IMR-90 (cell line): ENCODE measurements at regions not wholly inside any gene's neighbourhood (a gene's known extent, or its start where the extent isn't known, plus 50 kb on each side); places are given as distances from the start of the nearest gene placed in this dataset.

Source experiments
- ATAC-seq: fragments of 200-7000 bp; cut with Tn5 transposase; 2 replicates; pipeline ENCODE4 v1.9.1; 2020; ENCODE audit warnings: low read depth, mild to moderate bottlenecking, moderate library complexity
- BruUV-seq: library from RNA; stranded (reverse); fragments of 400-500 nt; replicated peaks from 2 replicates; lab custom pipeline; 2021; lab: Mats Ljungman, UMichigan
- CTCF ChIA-PET: fragments of 300-600 bp; formaldehyde crosslinking; extraction: SDS; loops from one replicate; lab custom pipeline; 2021; ENCODE audit warnings: antibody characterized with exemption; lab: Yijun Ruan, JAX
- POLR2A ChIA-PET: fragments of 300-600 bp; sonication (Branson Sonifier 250); formaldehyde crosslinking; loops from one replicate; lab custom pipeline; 2022; ENCODE audit warnings: antibody characterized with exemption; ENCODE audit not compliant: unreplicated experiment; lab: Charles Lee
- DNase-seq: peaks from one replicate; pipeline ENCODE4 v3.0.0; 2013
- H2AFZ ChIP-seq: replicated peaks from 2 replicates; pipeline ENCODE3; 2013; ENCODE audit warnings: low read length, mild to moderate bottlenecking; ENCODE audit not compliant: poor library complexity
- H2AK5ac ChIP-seq: 2 replicates; pipeline ENCODE4 v1.6.1; 2013; ENCODE audit warnings: low read depth, low read length, inconsistent platforms
- H2AK9ac ChIP-seq: replicated peaks from 2 replicates; pipeline ENCODE3; 2013; ENCODE audit warnings: mild to moderate bottlenecking, low read depth, low read length, moderate library complexity; ENCODE audit not compliant: poor library complexity
- H2BK120ac ChIP-seq: 2 replicates; pipeline ENCODE4 v1.6.1; 2013; ENCODE audit warnings: low read depth, low read length, inconsistent platforms
- H2BK15ac ChIP-seq: 3 replicates; pipeline ENCODE4 v1.6.1; 2013; ENCODE audit warnings: low read depth, low read length, inconsistent platforms
- H2BK20ac ChIP-seq: 2 replicates; pipeline ENCODE4 v1.6.1; 2013; ENCODE audit warnings: low read depth, mild to moderate bottlenecking, inconsistent platforms, low read length, moderate library complexity
- H2BK5ac ChIP-seq: 2 replicates; pipeline ENCODE4 v1.6.1; 2013; ENCODE audit warnings: mild to moderate bottlenecking, low read depth, low read length, inconsistent platforms; ENCODE audit not compliant: poor library complexity, severe bottlenecking
- H3K14ac ChIP-seq: replicated peaks from 2 replicates; pipeline ENCODE4 v1.6.1; 2013; ENCODE audit warnings: low read depth, low read length, inconsistent platforms
- H3K18ac ChIP-seq: 2 replicates; pipeline ENCODE4 v1.6.1; 2013; ENCODE audit warnings: low read depth, low read length, control low read depth
- H3K23ac ChIP-seq: 2 replicates; pipeline ENCODE4 v1.6.1; 2013; ENCODE audit warnings: low read depth, low read length, inconsistent platforms
- H3K27ac ChIP-seq: 2 replicates; pipeline ENCODE4 v1.5.1; 2013; ENCODE audit warnings: mild to moderate bottlenecking, control low read depth, low read length; ENCODE audit not compliant: insufficient read depth
- H3K27me3 ChIP-seq: 2 replicates; pipeline ENCODE4 v1.6.1; 2013; ENCODE audit warnings: low read length; ENCODE audit not compliant: control insufficient read depth, insufficient read depth
- H3K36me3 ChIP-seq: 2 replicates; pipeline ENCODE4 v1.6.1; 2013; ENCODE audit warnings: low read length, mixed read lengths; ENCODE audit not compliant: control insufficient read depth, insufficient read depth
- H3K4ac ChIP-seq: 2 replicates; pipeline ENCODE4 v1.6.1; 2013; ENCODE audit warnings: low read depth, low read length, inconsistent platforms
- H3K4me1 ChIP-seq: 2 replicates; pipeline ENCODE4 v1.6.1; 2013; ENCODE audit warnings: low read length, mixed read lengths; ENCODE audit not compliant: control insufficient read depth, insufficient read depth
- H3K4me2 ChIP-seq: 2 replicates; pipeline ENCODE4 v1.6.1; 2013; ENCODE audit warnings: low read depth, mild to moderate bottlenecking, control low read depth, low read length, moderate library complexity
- H3K4me3 ChIP-seq: 2 replicates; pipeline ENCODE4 v1.5.1; 2013; ENCODE audit warnings: low read depth, mild to moderate bottlenecking, control low read depth, low read length, moderate library complexity; ENCODE audit not compliant: insufficient read depth
- H3K56ac ChIP-seq: 2 replicates; pipeline ENCODE4 v1.6.1; 2013; ENCODE audit warnings: low read length, inconsistent platforms; ENCODE audit not compliant: insufficient read depth; ENCODE audit errors: extremely low read depth
- H3K79me1 ChIP-seq, 2 experiments: 2 replicates each; pipeline ENCODE4 v1.6.1; 2013; ENCODE audit warnings: low read length in 2 of 2, inconsistent platforms in 1 of 2, low read depth in 1 of 2
- H3K9ac ChIP-seq: 2 replicates; pipeline ENCODE4 v1.6.1; 2013; ENCODE audit warnings: low read depth, low read length, control low read depth
- H3K9me1 ChIP-seq: 2 replicates; pipeline ENCODE4 v1.6.1; 2013; ENCODE audit warnings: low read length, inconsistent platforms; ENCODE audit not compliant: insufficient read depth
- H3K9me3 ChIP-seq: 2 replicates; pipeline ENCODE4 v1.6.1; 2013; ENCODE audit warnings: low read length; ENCODE audit not compliant: control insufficient read depth, insufficient read depth
- H4K20me1 ChIP-seq: 2 replicates; pipeline ENCODE4 v1.6.1; 2013; ENCODE audit warnings: low read length, inconsistent platforms; ENCODE audit not compliant: insufficient read depth
- H4K5ac ChIP-seq: 2 replicates; pipeline ENCODE4 v1.6.1; 2013; ENCODE audit warnings: mild to moderate bottlenecking, low read depth, low read length, control low read depth
- H4K8ac ChIP-seq, 2 experiments: 2 replicates each; pipeline ENCODE4 v1.6.1; 2013; ENCODE audit warnings: low read depth in 2 of 2, low read length in 2 of 2, control low read depth in 1 of 2, inconsistent platforms in 1 of 2
- H4K91ac ChIP-seq: 2 replicates; pipeline ENCODE4 v1.6.1; 2013; ENCODE audit warnings: low read depth, low read length, inconsistent platforms; ENCODE audit not compliant: insufficient read depth
- CEBPB ChIP-seq: IDR thresholded peaks from 2 replicates; pipeline ENCODE4 v1.6.1; 2012; ENCODE audit warnings: low read depth, low read length, improper control_type of control experiment
- CTCF ChIP-seq: conservative IDR thresholded peaks from 2 replicates; pipeline ENCODE4 v1.5.1; 2012; ENCODE audit warnings: mild to moderate bottlenecking, low read depth, low read length, improper control_type of control experiment
- ELK1 ChIP-seq: fragments of 150-350 bp; IDR thresholded peaks from 2 replicates; pipeline ENCODE4 v1.6.1; 2016; ENCODE audit warnings: low read depth, mild to moderate bottlenecking, low read length, moderate library complexity, borderline replicate concordance
- MXI1 ChIP-seq: IDR thresholded peaks from 2 replicates; pipeline ENCODE4 v1.6.1; 2012; ENCODE audit warnings: low read depth, mild to moderate bottlenecking, low read length, moderate library complexity, borderline replicate concordance
- NFE2L2 ChIP-seq: fragments of 150-350 bp; IDR thresholded peaks from 2 replicates; pipeline ENCODE4 v1.6.1; 2016; ENCODE audit warnings: low read depth, mild to moderate bottlenecking, low read length
- POLR2A ChIP-seq: IDR thresholded peaks from 2 replicates; pipeline ENCODE4 v1.6.1; 2012; ENCODE audit warnings: mild to moderate bottlenecking, low read depth, low read length
- RAD21 ChIP-seq: IDR thresholded peaks from 2 replicates; pipeline ENCODE4 v1.6.1; 2012; ENCODE audit warnings: low read length, improper control_type of control experiment
- RFX5 ChIP-seq: IDR thresholded peaks from 2 replicates; pipeline ENCODE4 v1.8.0; 2012; ENCODE audit warnings: low read depth, mild to moderate bottlenecking, low read length, moderate library complexity
- SMC3 ChIP-seq: fragments of 150-350 bp; IDR thresholded peaks from 2 replicates; pipeline ENCODE4 v1.6.1; 2016; ENCODE audit warnings: low read depth, mild to moderate bottlenecking, antibody characterized with exemption, low read length, moderate library complexity
- USF2 ChIP-seq: fragments of 150-350 bp; IDR thresholded peaks from 2 replicates; pipeline ENCODE4 v1.6.1; 2017; ENCODE audit warnings: mild to moderate bottlenecking, antibody characterized with exemption, low read length, low read depth
- dilution Hi-C: fragments of 300-500 bp; cut with HindIII; formaldehyde crosslinking; loops from one replicate; pipeline ENCODE4 v1.14.3; 2018; ENCODE audit warnings: low sequenced_read_pairs; ENCODE audit not compliant: unreplicated experiment
- in situ Hi-C: fragments of 300-500 bp; cut with MboI; formaldehyde crosslinking; loops from 3 replicates; pipeline ENCODE4 v1.14.3; 2019; ENCODE audit warnings: low sequenced_read_pairs, inconsistent platforms, mixed read lengths
- intact Hi-C: fragments of 100-400 bp; cut with micrococcal nuclease; formaldehyde crosslinking; loops from 2 replicates; pipeline ENCODE4 v1.10.0; 2022

- ChIA-PET POLR2A (no interaction called here), CTCF (no interaction called here)
- no peak overlapping the region for H3K56ac ChIP-seq
- peak overlapping the region; percentile 58 to 65; a peak in 3 of 4 replicates for H4K8ac ChIP-seq
- no peaks in the 10 kb centered on the region for H3K27me3 ChIP-seq
- no peak overlapping the region; the same call in 1 of the 2 replicates for H3K4me3 ChIP-seq
- H2BK15ac ChIP-seq: peak overlapping the region; percentile 12; the same call in 2 of the 3 replicates
- in situ Hi-C loops (loop anchor here (5.0 kb wide), 1 partner anchor 85 kb away; no protein-coding TSS in a partner anchor), intact Hi-C loops (loop anchor here (5.0 kb wide), 1 partner anchor 145 kb away; no protein-coding TSS in a partner anchor), dilution Hi-C loops (no loop called here)
- H3K14ac ChIP-seq: peak overlapping the region; percentile 64
- peak overlapping the region; percentile 3; the same call in 1 of the 2 replicates for H3K18ac ChIP-seq
- 0 out of 2 replicates have a peak overlapping the region, but pooled peaks have one; percentile 38 for H4K91ac ChIP-seq
- no peaks in the 10 kb centered on the region for H3K9me3 ChIP-seq
- no TSS peak for BruUV-seq
- H3K79me1 ChIP-seq: peaks cover 31 to 70% of the 10 kb centered on the region in 2 experiments
- peak overlapping the region; percentile 85 for H3K23ac ChIP-seq
- H3K9me1 ChIP-seq: peaks cover 25% of the 10 kb centered on the region
- peaks cover 26% of the 10 kb centered on the region for H3K4me1 ChIP-seq
- H4K5ac ChIP-seq: no peak overlapping the region
- peak overlapping the region; percentile 74 for H3K4ac ChIP-seq
- DNase-seq (no peak), ATAC-seq (no peak)
- peak overlapping the region; percentile 84; the same call in 1 of the 2 replicates for H2BK120ac ChIP-seq
- H3K9ac ChIP-seq: peak overlapping the region; percentile 74
- H3K36me3 ChIP-seq: peaks cover 2% of the 10 kb centered on the region
- H2AK9ac ChIP-seq: no peak overlapping the region
- no peak overlapping the region for H2AFZ ChIP-seq
- H3K4me2 ChIP-seq: peak overlapping the region; percentile 68
- peak overlapping the region; percentile 81; the same call in 1 of the 2 replicates for H2AK5ac ChIP-seq
- peak overlapping the region; percentile 93; the same call in 1 of the 2 replicates for H3K27ac ChIP-seq
- peaks cover 35% of the 10 kb centered on the region for H4K20me1 ChIP-seq
- H2BK20ac ChIP-seq: peak overlapping the region; percentile 9; the same call in 1 of the 2 replicates
- H2BK5ac ChIP-seq: no peak overlapping the region
- TF ChIP-seq ELK1 (no peak), CTCF (no peak), MXI1 (no peak), NFE2L2 (no peak), RFX5 (no peak), SMC3 (no peak), USF2 (no peak), RAD21 (no peak), POLR2A (no peak), CEBPB (no peak)
Observed at GRCh38 chr1:201647094-201647493, 108.2 kb downstream of the NAV1 start.
